Endothelial cell of umbilical vein (primary cell): ENCODE measurements at regions not wholly inside any gene's neighbourhood (a gene's known extent, or its start where the extent isn't known, plus 50 kb on each side); places are given as distances from the start of the nearest gene placed in this dataset.

ENCODE experiments used
- CTCF ChIP-seq, 2 donors: IDR thresholded peaks; 1 replicate in 1 of 2; 2 replicates in 1 of 2; pipeline ENCODE4 v1.5.1; 2011; ENCODE audit warnings: low read length in 2 of 2, mild to moderate bottlenecking in 2 of 2, moderate library complexity in 2 of 2, control low read depth in 1 of 2, inconsistent platforms in 1 of 2, low read depth in 1 of 2; ENCODE audit not compliant: insufficient read depth in 1 of 2; ENCODE audit errors: extremely low read depth in 1 of 2
- EZH2 ChIP-seq: IDR thresholded peaks from 2 replicates; pipeline ENCODE4 v1.6.1; 2012; ENCODE audit warnings: borderline replicate concordance, low read depth, mild to moderate bottlenecking, moderate library complexity, low read length, inconsistent platforms; ENCODE audit not compliant: severe bottlenecking
- FOS ChIP-seq: IDR thresholded peaks from 2 replicates; pipeline ENCODE4 v1.6.1; 2011; ENCODE audit warnings: mild to moderate bottlenecking, low read length, moderate library complexity, borderline replicate concordance; ENCODE audit not compliant: insufficient read depth
- MAX ChIP-seq: IDR thresholded peaks from 2 replicates; pipeline ENCODE4 v1.6.1; 2011; ENCODE audit not compliant: insufficient read depth, insufficient read length
- POLR2A ChIP-seq: IDR thresholded peaks from 2 replicates; pipeline ENCODE4 v1.6.1; 2012; ENCODE audit warnings: low read depth, mild to moderate bottlenecking, control low read depth, low read length
- POLR2AphosphoS5 ChIP-seq: IDR thresholded peaks from 2 replicates; pipeline ENCODE4 v1.6.1; 2012; ENCODE audit warnings: low read depth, mild to moderate bottlenecking, control low read depth, low read length, moderate library complexity; ENCODE audit not compliant: insufficient read depth

GRCh38 chr10:22133749-22134624, 83.8 kb downstream of the EBLN1 start:
- no peak for TF ChIP-seq EZH2
- TF ChIP-seq CTCF (IDR thresholded peaks at IDR 0.05; ENCODE audit: extremely low read depth in 1 of 2, insufficient read depth in 1 of 2, low read depth in 1 of 2, low read length in 2 of 2): no peak
- no peak for TF ChIP-seq POLR2A
- no peak for TF ChIP-seq POLR2AphosphoS5
- TF ChIP-seq FOS: no peak
- TF ChIP-seq MAX: no peak
